Middle frontal gyrus (tissue), 1 donor: ENCODE measurements at regions not wholly inside any gene's neighbourhood (a gene's known extent, or its start where the extent isn't known, plus 50 kb on each side); places are given as distances from the start of the nearest gene placed in this dataset.
"Not testable (repeated sequence)": the region's sequence is repeated elsewhere in the genome, so short reads cannot be mapped to it uniquely, and the experiment has no call there.

Experiments
- DNase-seq: peaks from one replicate; pipeline ENCODE4 v3.0.0-alpha.2; 2015; ENCODE audit warnings: low spot score; ENCODE audit errors: extremely low spot score

GRCh38 chr11:11717064-11717725 is 95.4 kb upstream of the GALNT18 start:
- no peak for DNase-seq

GRCh38 chr11:11715075-11715474 is 93.3 kb upstream of the GALNT18 start:
- not testable (repeated sequence) for DNase-seq

GRCh38 chr11:11710556-11710955 is 88.8 kb upstream of the GALNT18 start:
- DNase-seq = no peak

GRCh38 chr11:11709447-11710239 is 87.8 kb upstream of the GALNT18 start:
- DNase-seq = no peak

GRCh38 chr11:11708256-11708655 is 86.5 kb upstream of the GALNT18 start:
- no peak for DNase-seq

GRCh38 chr11:11706028-11706427 is 84.2 kb upstream of the GALNT18 start:
- DNase-seq = no peak

GRCh38 chr11:11703885-11704284 is 82.1 kb upstream of the GALNT18 start:
- DNase-seq = no peak

GRCh38 chr11:11701070-11701469 is 79.3 kb upstream of the GALNT18 start:
- DNase-seq = no peak

- no peak for DNase-seq
Observed at GRCh38 chr11:11697796-11698195, 76.0 kb upstream of the GALNT18 start.

- no peak for DNase-seq
Observed at GRCh38 chr11:11691296-11692151, 69.7 kb upstream of the GALNT18 start.

GRCh38 chr11:11681536-11681935 is 59.7 kb upstream of the GALNT18 start:
- no peak for DNase-seq

GRCh38 chr11:11677672-11678356 is 56.0 kb upstream of the GALNT18 start:
- no peak for DNase-seq

GRCh38 chr11:11675671-11676181 is 53.9 kb upstream of the GALNT18 start:
- DNase-seq = no peak

GRCh38 chr11:11672789-11673188 is 51.0 kb upstream of the GALNT18 start:
- no peak for DNase-seq

GRCh38 chr11:11672101-11672500 is 50.3 kb upstream of the GALNT18 start:
- DNase-seq = no peak
